ENCODE measurements at regions not wholly inside any gene's neighbourhood (a gene's known extent, or its start where the extent isn't known, plus 50 kb on each side); places are given as distances from the start of the nearest gene placed in this dataset.

DNA sequence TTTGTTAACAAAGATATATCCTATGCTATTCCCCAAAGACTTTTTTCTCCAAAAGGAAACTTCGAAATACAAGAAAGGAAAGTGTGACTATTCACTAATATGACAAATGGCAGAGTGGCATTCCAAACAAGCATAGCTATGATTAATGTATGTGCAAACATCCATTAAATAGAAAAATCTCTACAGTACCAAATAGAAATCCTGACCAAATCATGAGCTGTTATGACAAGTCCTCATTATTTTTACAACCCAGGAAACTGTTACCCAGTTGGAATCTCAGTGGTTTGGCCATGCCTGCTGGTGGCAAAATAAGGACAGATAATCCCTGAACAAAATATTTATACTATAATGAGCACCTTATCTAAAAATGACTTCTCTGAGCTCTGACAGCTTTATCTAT lies 202.1 kb downstream of the SEC23A start:
- no peak for TF ChIP-seq MAFK (IDR thresholded peaks at IDR 0.05; ENCODE audit: low read depth, low read length)
- TF ChIP-seq POLR2A (IDR thresholded peaks at IDR 0.05; ENCODE audit: low read depth, low read length): no peak
- TF ChIP-seq, protein P1, sequence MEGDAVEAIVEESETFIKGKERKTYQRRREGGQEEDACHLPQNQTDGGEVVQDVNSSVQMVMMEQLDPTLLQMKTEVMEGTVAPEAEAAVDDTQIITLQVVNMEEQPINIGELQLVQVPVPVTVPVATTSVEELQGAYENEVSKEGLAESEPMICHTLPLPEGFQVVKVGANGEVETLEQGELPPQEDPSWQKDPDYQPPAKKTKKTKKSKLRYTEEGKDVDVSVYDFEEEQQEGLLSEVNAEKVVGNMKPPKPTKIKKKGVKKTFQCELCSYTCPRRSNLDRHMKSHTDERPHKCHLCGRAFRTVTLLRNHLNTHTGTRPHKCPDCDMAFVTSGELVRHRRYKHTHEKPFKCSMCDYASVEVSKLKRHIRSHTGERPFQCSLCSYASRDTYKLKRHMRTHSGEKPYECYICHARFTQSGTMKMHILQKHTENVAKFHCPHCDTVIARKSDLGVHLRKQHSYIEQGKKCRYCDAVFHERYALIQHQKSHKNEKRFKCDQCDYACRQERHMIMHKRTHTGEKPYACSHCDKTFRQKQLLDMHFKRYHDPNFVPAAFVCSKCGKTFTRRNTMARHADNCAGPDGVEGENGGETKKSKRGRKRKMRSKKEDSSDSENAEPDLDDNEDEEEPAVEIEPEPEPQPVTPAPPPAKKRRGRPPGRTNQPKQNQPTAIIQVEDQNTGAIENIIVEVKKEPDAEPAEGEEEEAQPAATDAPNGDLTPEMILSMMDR (conservative IDR thresholded peaks at IDR 0.05; ENCODE audit: low read depth, low read length): no peak
- TF ChIP-seq FOS (IDR thresholded peaks at IDR 0.05; ENCODE audit: low read depth, low read length): no peak
